ENCODE measurements at regions not wholly inside any gene's neighbourhood (a gene's known extent, or its start where the extent isn't known, plus 50 kb on each side); places are given as distances from the start of the nearest gene placed in this dataset.

DNA sequence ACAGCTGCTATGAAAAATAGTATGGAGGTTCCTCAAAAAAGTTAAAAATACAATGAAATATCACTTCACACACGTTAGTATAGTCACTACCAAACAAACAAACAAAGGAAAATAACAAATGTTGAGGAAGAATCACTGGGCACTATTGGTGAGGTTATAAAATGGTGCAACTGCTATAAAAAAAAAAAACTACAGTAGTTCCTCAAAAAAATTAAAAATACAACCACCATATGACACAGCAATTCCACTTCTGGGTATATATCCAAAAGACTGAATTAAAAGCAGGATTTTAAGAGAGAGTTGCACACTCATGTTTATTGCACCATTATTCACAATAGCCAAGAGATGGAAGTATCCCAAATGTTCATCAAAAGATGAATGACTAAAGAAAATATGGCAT is 80.9 kb upstream of the POU3F3 start:
- CTCF ChIA-PET, result no interaction called here
- Histone ChIP-seq H3K4me3 (ENCODE audit: low read depth, low read length) (no peak overlapping the region), H3K27me3 (ENCODE audit: control insufficient read depth, insufficient read depth, low read length) (no peaks in the 10 kb centered on the region), H3K9me3 (ENCODE audit: control insufficient read depth, insufficient read depth, low read length) (peaks cover 9% of the 10 kb centered on the region), H3K27ac (ENCODE audit: low read depth, low read length) (no peak overlapping the region)
- no peak for TF ChIP-seq CTCF (IDR thresholded peaks at IDR 0.05; ENCODE audit: low read depth, low read length)
- POLR2A ChIA-PET, result no interaction called here
- DNase-seq (ENCODE audit: low read depth, low spot score), result no peak

- Histone ChIP-seq H3K27ac (ENCODE audit: low read depth, low read length) (no peak overlapping the region), H3K27me3 (ENCODE audit: control insufficient read depth, insufficient read depth, low read length) (no peaks in the 10 kb centered on the region), H3K9me3 (ENCODE audit: control insufficient read depth, insufficient read depth, low read length) (peaks cover 9% of the 10 kb centered on the region), H3K4me3 (ENCODE audit: low read depth, low read length) (no peak overlapping the region)
- TF ChIP-seq CTCF (IDR thresholded peaks at IDR 0.05; ENCODE audit: low read depth, low read length), result no peak
- POLR2A ChIA-PET, result no interaction called here
- CTCF ChIA-PET, result no interaction called here
- DNase-seq (ENCODE audit: low read depth, low spot score), result no peak
Observed at GRCh38 chr2:104774631-104775030, 79.3 kb upstream of the POU3F3 start.

GRCh38 chr2:104777721-104778120 is 76.2 kb upstream of the POU3F3 start:
- TF ChIP-seq CTCF (IDR thresholded peaks at IDR 0.05; ENCODE audit: low read depth, low read length), result no peak
- Histone ChIP-seq H3K27me3 (ENCODE audit: control insufficient read depth, insufficient read depth, low read length) (no peaks in the 10 kb centered on the region), H3K27ac (ENCODE audit: low read depth, low read length) (no peak overlapping the region), H3K4me3 (ENCODE audit: low read depth, low read length) (no peak overlapping the region), H3K9me3 (ENCODE audit: control insufficient read depth, insufficient read depth, low read length) (peaks cover 9% of the 10 kb centered on the region)
- ChIA-PET CTCF (no interaction called here), POLR2A (no interaction called here)
- no peak for DNase-seq (ENCODE audit: low read depth, low spot score)

- POLR2A ChIA-PET, result no interaction called here
- no peak overlapping the region for H3K4me3 ChIP-seq (ENCODE audit: low read depth, low read length)
- H3K27me3 ChIP-seq (ENCODE audit: control insufficient read depth, insufficient read depth, low read length), result no peaks in the 10 kb centered on the region
- no peak for DNase-seq (ENCODE audit: low read depth, low spot score)
- peaks cover 9% of the 10 kb centered on the region for H3K9me3 ChIP-seq (ENCODE audit: control insufficient read depth, insufficient read depth, low read length)
- CTCF ChIA-PET, result no interaction called here
- TF ChIP-seq CTCF (IDR thresholded peaks at IDR 0.05; ENCODE audit: low read depth, low read length), result no peak
- no peak overlapping the region for H3K27ac ChIP-seq (ENCODE audit: low read depth, low read length)
Observed at GRCh38 chr2:104781151-104781550, 72.8 kb upstream of the POU3F3 start.

DNA sequence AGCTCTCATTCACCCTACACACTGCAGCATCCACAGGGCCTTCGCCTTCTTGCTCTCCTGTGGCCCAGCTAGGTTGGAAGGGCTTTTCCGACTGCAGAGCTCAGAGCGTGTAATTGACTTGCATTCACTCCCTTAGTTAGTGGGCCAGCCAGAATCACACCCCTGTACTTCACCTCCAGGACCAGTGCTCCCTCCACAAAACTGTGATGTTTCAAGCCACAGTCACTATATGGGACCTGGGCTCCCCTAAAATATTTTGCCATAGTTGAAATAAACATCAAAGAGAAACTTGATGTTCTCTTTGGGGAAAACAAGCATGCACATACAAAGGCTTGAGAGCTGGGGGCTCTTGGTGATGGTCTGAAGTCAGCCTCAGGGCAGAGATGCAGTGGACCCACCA is 69.7 kb upstream of the POU3F3 start:
- no peak for DNase-seq (ENCODE audit: low read depth, low spot score)
- ChIA-PET CTCF (no interaction called here), POLR2A (no interaction called here)
- no peak overlapping the region for H3K4me3 ChIP-seq (ENCODE audit: low read depth, low read length)
- no peak for TF ChIP-seq CTCF (IDR thresholded peaks at IDR 0.05; ENCODE audit: low read depth, low read length)
- H3K27me3 ChIP-seq (ENCODE audit: control insufficient read depth, insufficient read depth, low read length), result no peaks in the 10 kb centered on the region
- peaks cover 16% of the 10 kb centered on the region for H3K9me3 ChIP-seq (ENCODE audit: control insufficient read depth, insufficient read depth, low read length)
- H3K27ac ChIP-seq (ENCODE audit: low read depth, low read length), result no peak overlapping the region

All from AG04450 (cell line).